Uterus (tissue), 3 donors: ENCODE measurements at regions not wholly inside any gene's neighbourhood (a gene's known extent, or its start where the extent isn't known, plus 50 kb on each side); places are given as distances from the start of the nearest gene placed in this dataset.
"Not testable (repeated sequence)": the region's sequence is repeated elsewhere in the genome, so short reads cannot be mapped to it uniquely, and the experiment has no call there.

Experiments
- DNase-seq, 2 donors: peaks; one replicate each; pipeline ENCODE4 v3.0.0-alpha.2; 2019 to 2020
- H3K27ac ChIP-seq, 2 donors: fragments of 200-600 bp; sonication (generic); 1 replicate in 1 of 2; 2 replicates in 1 of 2; pipeline ENCODE4 v1.5.1; 2016 to 2018
- H3K27me3 ChIP-seq, 2 donors: fragments of 200-600 bp; sonication (generic); one replicate each; pipeline ENCODE4 v1.5.1; 2018 to 2019; ENCODE audit warnings: control low read depth in 1 of 2
- H3K36me3 ChIP-seq, 2 donors: fragments of 200-600 bp; sonication (generic); one replicate each; pipeline ENCODE4 v1.5.1; 2019; ENCODE audit warnings: control low read depth in 1 of 2
- H3K4me1 ChIP-seq, 2 donors: fragments of 200-600 bp; sonication (generic); one replicate each; pipeline ENCODE4 v1.5.1; 2018 to 2019; ENCODE audit warnings: control low read depth in 1 of 2
- H3K4me3 ChIP-seq, 2 donors: fragments of 200-600 bp; sonication (generic); 1 replicate in 1 of 2; 2 replicates in 1 of 2; pipeline ENCODE4 v1.5.1; 2018 to 2019; ENCODE audit warnings: mild to moderate bottlenecking in 1 of 2
- H3K9me3 ChIP-seq, 2 donors: fragments of 200-600 bp; sonication (generic); one replicate each; pipeline ENCODE4 v1.5.1; 2019; ENCODE audit warnings: control low read depth in 1 of 2
- CTCF ChIP-seq, 4 experiments: fragments of 200-600 bp in 2 of 4; fragments of 450-650 bp in 2 of 4; sonication (generic) in 2 of 4; IDR thresholded peaks; one replicate each; pipeline ENCODE4 v1.5.1; 2016 to 2019; ENCODE audit warnings: antibody characterized with exemption in 4 of 4, mild to moderate bottlenecking in 2 of 4, moderate library complexity in 1 of 4
- POLR2A ChIP-seq, 2 donors: fragments of 450-650 bp; IDR thresholded peaks; one replicate each; pipeline ENCODE4 v1.6.1; 2016; ENCODE audit warnings: antibody characterized with exemption in 2 of 2, mild to moderate bottlenecking in 1 of 2, moderate library complexity in 1 of 2
- intact Hi-C: fragments of 100-400 bp; cut with DNase I; formaldehyde crosslinking; loops from one replicate; pipeline ENCODE4 v1.15.1; 2023; ENCODE audit warnings: low total_unique reads
- donor health status: DM: yes; HTN: yes; CAD: no.

DNA sequence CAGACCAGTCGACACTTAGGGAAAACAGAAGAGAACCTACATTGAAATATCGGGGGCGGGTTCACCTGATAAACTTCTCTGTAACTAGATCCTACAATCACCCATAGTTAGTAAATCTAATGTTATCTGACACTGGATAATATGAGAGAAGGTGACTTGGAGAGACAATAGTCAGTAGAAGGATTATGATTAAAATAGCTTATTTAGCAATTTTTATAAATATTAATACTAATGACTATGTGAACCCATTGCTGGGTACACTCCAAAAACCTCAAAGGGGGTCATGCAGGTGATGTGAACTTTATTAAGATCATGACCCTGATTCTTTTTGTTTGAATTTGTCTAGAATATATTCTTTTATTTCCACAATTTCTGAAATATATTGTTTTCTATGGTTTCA, 164.1 kb upstream of the CCNH start:
- H3K36me3 ChIP-seq = no peaks in the 10 kb centered on the region
- no peaks in the 10 kb centered on the region for H3K4me1 ChIP-seq
- no peaks in the 10 kb centered on the region for H3K27me3 ChIP-seq
- DNase-seq = no peak
- TF ChIP-seq CTCF (IDR thresholded peaks at IDR 0.05) = no peak
- TF ChIP-seq POLR2A (IDR thresholded peaks at IDR 0.05) = no peak
- H3K27ac ChIP-seq = no peak overlapping the region
- no peaks in the 10 kb centered on the region for H3K9me3 ChIP-seq
- intact Hi-C loops = no loop called here
- no peak overlapping the region for H3K4me3 ChIP-seq

DNA sequence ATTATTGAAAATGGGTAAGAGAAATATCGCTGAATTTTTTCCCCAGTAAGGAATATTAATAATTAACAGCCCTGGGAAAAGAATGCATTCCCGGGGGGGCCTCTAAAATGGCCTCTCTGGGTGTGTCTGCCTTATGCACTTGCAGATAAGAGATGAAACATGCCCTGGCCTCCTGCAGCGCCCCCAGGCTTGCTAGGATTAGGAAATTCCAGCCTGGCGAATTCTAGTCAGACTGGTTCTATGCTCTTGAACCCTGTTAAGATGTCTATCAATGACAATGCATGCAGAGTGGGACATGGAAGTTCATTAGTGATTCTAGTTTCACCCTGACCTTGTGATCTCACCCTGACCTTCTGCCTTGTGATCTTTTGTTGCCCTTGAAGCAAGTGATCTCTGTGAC, 163.6 kb upstream of the CCNH start:
- H3K36me3 ChIP-seq, H3K9me3 ChIP-seq, H3K27ac ChIP-seq, H3K27me3 ChIP-seq, H3K4me1 ChIP-seq, intact Hi-C loops, DNase-seq, H3K4me3 ChIP-seq: not testable (repeated sequence)

- intact Hi-C loops = no loop called here
- Histone ChIP-seq H3K4me3 (no peak overlapping the region), H3K27me3 (no peaks in the 10 kb centered on the region), H3K4me1 (no peaks in the 10 kb centered on the region), H3K9me3 (no peaks in the 10 kb centered on the region), H3K27ac (no peak overlapping the region), H3K36me3 (no peaks in the 10 kb centered on the region)
- no peak for TF ChIP-seq CTCF (IDR thresholded peaks at IDR 0.05)
- no peak for TF ChIP-seq POLR2A (IDR thresholded peaks at IDR 0.05)
- no peak for DNase-seq
These were observed 161.4 kb upstream of the CCNH start for GRCh38 chr5:87574106-87574505.

- H3K36me3 ChIP-seq = no peaks in the 10 kb centered on the region
- intact Hi-C loops = no loop called here
- H3K9me3 ChIP-seq = no peaks in the 10 kb centered on the region
- DNase-seq = no peak
- H3K4me3 ChIP-seq = no peak overlapping the region
- H3K4me1 ChIP-seq = no peaks in the 10 kb centered on the region
- H3K27ac ChIP-seq = no peak overlapping the region
- no peak for TF ChIP-seq CTCF (IDR thresholded peaks at IDR 0.05)
- no peak for TF ChIP-seq POLR2A (IDR thresholded peaks at IDR 0.05)
- no peaks in the 10 kb centered on the region for H3K27me3 ChIP-seq
These were observed 159.9 kb upstream of the CCNH start for GRCh38 chr5:87572611-87573010.

- H3K9me3 ChIP-seq = no peaks in the 10 kb centered on the region
- no peaks in the 10 kb centered on the region for H3K27me3 ChIP-seq
- H3K4me1 ChIP-seq = no peaks in the 10 kb centered on the region
- no peak overlapping the region for H3K27ac ChIP-seq
- TF ChIP-seq CTCF (IDR thresholded peaks at IDR 0.05) = no peak
- intact Hi-C loops = no loop called here
- no peaks in the 10 kb centered on the region for H3K36me3 ChIP-seq
- no peak overlapping the region for H3K4me3 ChIP-seq
- DNase-seq = no peak
These were observed 159.4 kb upstream of the CCNH start for GRCh38 chr5:87572090-87572489.

DNA sequence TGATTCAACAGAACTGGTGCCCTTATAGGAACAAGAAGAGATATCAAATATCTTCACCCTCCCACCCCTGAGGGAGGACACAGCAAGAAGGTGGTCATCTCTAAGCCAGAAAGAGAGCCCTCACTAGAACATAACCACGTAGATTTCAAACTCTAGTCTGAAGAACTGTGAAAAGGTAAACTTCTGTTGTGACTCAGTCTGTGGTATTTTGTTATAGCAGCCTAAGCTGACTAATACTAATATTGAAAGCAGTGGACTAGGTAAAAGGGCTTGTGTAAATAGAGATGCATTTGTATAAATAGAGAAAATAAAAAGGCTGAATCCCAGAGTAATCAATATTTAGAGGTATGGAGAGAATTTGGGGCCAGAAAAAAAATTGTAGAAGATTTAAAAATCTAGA, 157.6 kb upstream of the CCNH start:
- H3K4me3 ChIP-seq = no peak overlapping the region
- H3K36me3 ChIP-seq = no peaks in the 10 kb centered on the region
- no peaks in the 10 kb centered on the region for H3K9me3 ChIP-seq
- no peak overlapping the region for H3K27ac ChIP-seq
- no peaks in the 10 kb centered on the region for H3K4me1 ChIP-seq
- intact Hi-C loops = no loop called here
- no peaks in the 10 kb centered on the region for H3K27me3 ChIP-seq
- TF ChIP-seq POLR2A (IDR thresholded peaks at IDR 0.05) (no peak), CTCF (IDR thresholded peaks at IDR 0.05) (no peak)
- no peak for DNase-seq
